DMS 273 (cell line): ENCODE measurements at regions not wholly inside any gene's neighbourhood (a gene's known extent, or its start where the extent isn't known, plus 50 kb on each side); places are given as distances from the start of the nearest gene placed in this dataset.

Experiments used
- DNase-seq: peaks from one replicate; lab custom pipeline; 2025; ENCODE audit not compliant: unreplicated experiment; lab: John Stamatoyannopoulos, UW

GRCh38 chr15:79186616-79187015, 95.9 kb upstream of the ANKRD34C start:
- no peak for DNase-seq

GRCh38 chr15:79185199-79185598, 94.6 kb upstream of the RASGRF1 start:
- DNase-seq = peak; percentile 15

GRCh38 chr15:79184465-79184892, 93.9 kb upstream of the RASGRF1 start:
- DNase-seq = peak; percentile 77

- no peak for DNase-seq
Observed at GRCh38 chr15:79180318-79180717, 89.7 kb upstream of the RASGRF1 start.

- no peak for DNase-seq
Observed at GRCh38 chr15:79179597-79179996, 89.0 kb upstream of the RASGRF1 start.

- peak; percentile 12 for DNase-seq
Observed at GRCh38 chr15:79179108-79179561, 88.6 kb upstream of the RASGRF1 start.

- no peak for DNase-seq
Observed at GRCh38 chr15:79178594-79178993, 88.0 kb upstream of the RASGRF1 start.

GRCh38 chr15:79176151-79176550, 85.6 kb upstream of the RASGRF1 start:
- no peak for DNase-seq

- no peak for DNase-seq
Observed at GRCh38 chr15:79172801-79173460, 82.4 kb upstream of the RASGRF1 start.

- DNase-seq = peak; percentile 26
Observed at GRCh38 chr15:79172032-79172481, 81.5 kb upstream of the RASGRF1 start.

- no peak for DNase-seq
Observed at GRCh38 chr15:79171320-79172031, 80.9 kb upstream of the RASGRF1 start.

GRCh38 chr15:79170256-79170664, 79.7 kb upstream of the RASGRF1 start:
- DNase-seq = no peak

GRCh38 chr15:79169526-79170133, 79.0 kb upstream of the RASGRF1 start:
- DNase-seq = no peak

- DNase-seq = peak; percentile 32
Observed at GRCh38 chr15:79168922-79169456, 78.4 kb upstream of the RASGRF1 start.

GRCh38 chr15:79167776-79168175, 77.2 kb upstream of the RASGRF1 start:
- no peak for DNase-seq

- DNase-seq = no peak
Observed at GRCh38 chr15:79166311-79166955, 75.9 kb upstream of the RASGRF1 start.

- no peak for DNase-seq
Observed at GRCh38 chr15:79164465-79164864, 73.9 kb upstream of the RASGRF1 start.

GRCh38 chr15:79164043-79164442, 73.5 kb upstream of the RASGRF1 start:
- no peak for DNase-seq

- DNase-seq = no peak
Observed at GRCh38 chr15:79163395-79163794, 72.8 kb upstream of the RASGRF1 start.

- no peak for DNase-seq
Observed at GRCh38 chr15:79161837-79162508, 71.4 kb upstream of the RASGRF1 start.

GRCh38 chr15:79160211-79160610, 69.6 kb upstream of the RASGRF1 start:
- no peak for DNase-seq
